Astrocyte (in vitro differentiated cells and primary cell): ENCODE measurements at regions not wholly inside any gene's neighbourhood (a gene's known extent, or its start where the extent isn't known, plus 50 kb on each side); places are given as distances from the start of the nearest gene placed in this dataset.

Source experiments
- DNase-seq: peaks from one replicate; pipeline ENCODE4 v3.0.0-alpha.2; 2010; ENCODE audit warnings: low read depth
- FAIRE-seq: peaks from 2 replicates; lab custom pipeline; 2011; peaks lifted over from hg19 to GRCh38; lab: Jason Lieb, UNC
- H2AFZ ChIP-seq: 2 replicates; pipeline ENCODE4 v1.6.0; 2012; ENCODE audit warnings: low read depth, low read length, inconsistent platforms
- H3K27ac ChIP-seq: 2 replicates; pipeline ENCODE4 v1.5.1; 2011; ENCODE audit warnings: low read depth, low read length, inconsistent platforms
- H3K27me3 ChIP-seq: 2 replicates; pipeline ENCODE4 v1.6.0; 2011; ENCODE audit warnings: low read length, inconsistent platforms; ENCODE audit not compliant: insufficient read depth
- H3K36me3 ChIP-seq: 2 replicates; pipeline ENCODE4 v1.5.1; 2011; ENCODE audit warnings: low read length, inconsistent platforms; ENCODE audit not compliant: insufficient read depth
- H3K4me1 ChIP-seq: 2 replicates; pipeline ENCODE4 v1.5.1; 2011; ENCODE audit warnings: low read length, inconsistent platforms; ENCODE audit not compliant: insufficient read depth
- H3K4me2 ChIP-seq: 2 replicates; pipeline ENCODE4 v1.6.0; 2012; ENCODE audit warnings: low read length, inconsistent platforms
- H3K4me3 ChIP-seq: 2 replicates; pipeline ENCODE4 v1.5.1; 2011; ENCODE audit warnings: low read depth, mild to moderate bottlenecking, low read length, inconsistent platforms; ENCODE audit not compliant: insufficient read depth
- H3K79me2 ChIP-seq: 2 replicates; pipeline ENCODE4 v1.6.0; 2012; ENCODE audit warnings: mild to moderate bottlenecking, low read length, inconsistent platforms; ENCODE audit not compliant: insufficient read depth
- H3K9ac ChIP-seq: 2 replicates; pipeline ENCODE4 v1.6.0; 2012; ENCODE audit warnings: mild to moderate bottlenecking, low read length, inconsistent platforms
- H3K9me3 ChIP-seq: 2 replicates; pipeline ENCODE4 v1.5.1; 2012; ENCODE audit warnings: low read depth, mild to moderate bottlenecking, low read length, inconsistent platforms; ENCODE audit not compliant: insufficient read depth
- H4K20me1 ChIP-seq: 2 replicates; pipeline ENCODE4 v1.6.0; 2012; ENCODE audit warnings: low read length, inconsistent platforms; ENCODE audit not compliant: insufficient read depth
- H3K27ac Mint-ChIP-seq: one replicate; pipeline ENCODE4 v1.8.0; 2021; ENCODE audit warnings: mild to moderate bottlenecking, mixed read lengths; ENCODE audit not compliant: unreplicated experiment
- H3K27me3 Mint-ChIP-seq: one replicate; pipeline ENCODE4 v1.8.0; 2021; ENCODE audit warnings: low read depth, mixed read lengths; ENCODE audit not compliant: unreplicated experiment
- H3K36me3 Mint-ChIP-seq: one replicate; pipeline ENCODE4 v1.8.0; 2021; ENCODE audit warnings: low read depth, mixed read lengths; ENCODE audit not compliant: unreplicated experiment
- H3K4me1 Mint-ChIP-seq: one replicate; pipeline ENCODE4 v1.8.0; 2021; ENCODE audit warnings: low read depth, mixed read lengths; ENCODE audit not compliant: unreplicated experiment
- H3K4me3 Mint-ChIP-seq: one replicate; pipeline ENCODE4 v1.8.0; 2021; ENCODE audit warnings: mild to moderate bottlenecking, moderate library complexity, mixed read lengths; ENCODE audit not compliant: unreplicated experiment
- H3K9me3 Mint-ChIP-seq: one replicate; pipeline ENCODE4 v1.8.0; 2021; ENCODE audit warnings: mild to moderate bottlenecking, mixed read lengths; ENCODE audit not compliant: unreplicated experiment
- CTCF ChIP-seq: IDR thresholded peaks from 2 replicates; pipeline ENCODE4 v1.5.1; 2011; ENCODE audit warnings: low read depth, mild to moderate bottlenecking, inconsistent platforms, low read length, moderate library complexity; ENCODE audit not compliant: insufficient read depth
- EZH2 ChIP-seq: IDR thresholded peaks from 2 replicates; pipeline ENCODE4 v1.6.1; 2012; ENCODE audit warnings: mild to moderate bottlenecking, low read length, inconsistent platforms; ENCODE audit not compliant: insufficient read depth

GRCh38 chr2:58527647-58528046 is 286.5 kb upstream of the FANCL start:
- H3K27ac ChIP-seq: no peak overlapping the region
- Mint-ChIP-seq H3K36me3 (no peaks in the 10 kb centered on the region), H3K27me3 (no peaks in the 10 kb centered on the region), H3K4me3 (no peak overlapping the region), H3K27ac (no peak overlapping the region), H3K9me3 (no peaks in the 10 kb centered on the region), H3K4me1 (no peaks in the 10 kb centered on the region)
- FAIRE-seq (no peak), DNase-seq (no peak)
- H3K4me2 ChIP-seq: no peak overlapping the region
- no peaks in the 10 kb centered on the region for H3K9me3 ChIP-seq
- H4K20me1 ChIP-seq: no peaks in the 10 kb centered on the region
- H3K4me3 ChIP-seq: no peak overlapping the region
- H2AFZ ChIP-seq: no peak overlapping the region
- no peak for TF ChIP-seq CTCF
- TF ChIP-seq EZH2: no peak
- no peak overlapping the region for H3K9ac ChIP-seq
- H3K4me1 ChIP-seq: no peaks in the 10 kb centered on the region
- H3K36me3 ChIP-seq: no peaks in the 10 kb centered on the region
- no peaks in the 10 kb centered on the region for H3K79me2 ChIP-seq
- H3K27me3 ChIP-seq: no peaks in the 10 kb centered on the region

GRCh38 chr2:58521803-58522554 is 280.9 kb upstream of the FANCL start:
- Histone ChIP-seq H3K27ac (no peak overlapping the region), H3K36me3 (no peaks in the 10 kb centered on the region), H4K20me1 (no peaks in the 10 kb centered on the region), H3K4me1 (peaks cover 2% of the 10 kb centered on the region), H3K9me3 (no peaks in the 10 kb centered on the region), H3K79me2 (no peaks in the 10 kb centered on the region), H3K9ac (no peak overlapping the region), H3K4me2 (peak overlapping the region; percentile 45), H3K27me3 (no peaks in the 10 kb centered on the region), H3K4me3 (no peak overlapping the region), H2AFZ (no peak overlapping the region)
- H3K4me3 Mint-ChIP-seq: no peak overlapping the region
- no peak overlapping the region for H3K27ac Mint-ChIP-seq
- H3K4me1 Mint-ChIP-seq: no peaks in the 10 kb centered on the region
- H3K27me3 Mint-ChIP-seq: no peaks in the 10 kb centered on the region
- TF ChIP-seq EZH2 (no peak), CTCF (no peak)
- DNase-seq: peak; percentile 64
- no peak for FAIRE-seq
- H3K9me3 Mint-ChIP-seq: no peaks in the 10 kb centered on the region
- H3K36me3 Mint-ChIP-seq: no peaks in the 10 kb centered on the region

- no peaks in the 10 kb centered on the region for H3K36me3 Mint-ChIP-seq
- Histone ChIP-seq H3K9ac (no peak overlapping the region), H3K79me2 (no peaks in the 10 kb centered on the region), H3K27ac (no peak overlapping the region), H3K4me1 (peaks cover 2% of the 10 kb centered on the region), H4K20me1 (no peaks in the 10 kb centered on the region), H3K27me3 (no peaks in the 10 kb centered on the region), H3K4me3 (no peak overlapping the region), H3K9me3 (no peaks in the 10 kb centered on the region), H2AFZ (no peak overlapping the region), H3K4me2 (no peak overlapping the region), H3K36me3 (no peaks in the 10 kb centered on the region)
- no peak overlapping the region for H3K27ac Mint-ChIP-seq
- DNase-seq: no peak
- H3K9me3 Mint-ChIP-seq: no peaks in the 10 kb centered on the region
- H3K4me3 Mint-ChIP-seq: no peak overlapping the region
- no peak for FAIRE-seq
- TF ChIP-seq EZH2 (no peak), CTCF (no peak)
- no peaks in the 10 kb centered on the region for H3K27me3 Mint-ChIP-seq
- H3K4me1 Mint-ChIP-seq: no peaks in the 10 kb centered on the region
These were observed 279.8 kb upstream of the FANCL start for GRCh38 chr2:58520903-58521302.
